ENCODE measurements at regions not wholly inside any gene's neighbourhood (a gene's known extent, or its start where the extent isn't known, plus 50 kb on each side); places are given as distances from the start of the nearest gene placed in this dataset.

GRCh38 chr13:89687066-89687465 is 1660.4 kb upstream of the MIR17HG start:
- TF ChIP-seq CTCF (IDR thresholded peaks at IDR 0.05), result no peak
- no peak for TF ChIP-seq POLR2A (IDR thresholded peaks at IDR 0.05)
- TF ChIP-seq POLR2AphosphoS5 (IDR thresholded peaks at IDR 0.05), result no peak

Measured in prostate gland (tissue), 2 donors.